B cell (primary cell): ENCODE measurements at regions not wholly inside any gene's neighbourhood (a gene's known extent, or its start where the extent isn't known, plus 50 kb on each side); places are given as distances from the start of the nearest gene placed in this dataset.

Experiments used
- CTCF ChIP-seq: fragments of 200-600 bp; IDR thresholded peaks from one replicate; pipeline ENCODE4 v1.8.0; 2022; ENCODE audit warnings: antibody characterized with exemption, mild to moderate bottlenecking
- EZH2 ChIP-seq: IDR thresholded peaks from 2 replicates; pipeline ENCODE4 v1.6.1; 2012; ENCODE audit warnings: borderline replicate concordance, low read depth, mild to moderate bottlenecking, moderate library complexity, low read length; ENCODE audit not compliant: insufficient read depth, poor library complexity, severe bottlenecking

- no peak for TF ChIP-seq CTCF
- TF ChIP-seq EZH2, result no peak
Observed at GRCh38 chr1:189819751-189820150, 657.9 kb downstream of the BRINP3 start.
